ENCODE measurements at regions not wholly inside any gene's neighbourhood (a gene's known extent, or its start where the extent isn't known, plus 50 kb on each side); places are given as distances from the start of the nearest gene placed in this dataset.

- DNase-seq (ENCODE audit: low spot score) = no peak
- no peak overlapping the region for H3K27ac ChIP-seq
- ChIA-PET POLR2A (ENCODE audit: low non-redundant PET) (no interaction called here), CTCF (interaction anchor here (1.5 kb wide), 2 partner anchors 11 to 18 kb away, joined by 6 to 8 read pairs; no protein-coding TSS in a partner anchor)
- no peak for TF ChIP-seq CTCF (conservative IDR thresholded peaks at IDR 0.05; ENCODE audit: low read depth)
Observed at GRCh38 chr6:100096936-100097335, 102.9 kb upstream of the MCHR2 start.

- POLR2A ChIA-PET (ENCODE audit: low non-redundant PET) = no interaction called here
- TF ChIP-seq CTCF (conservative IDR thresholded peaks at IDR 0.05; ENCODE audit: low read depth) = no peak
Observed at GRCh38 chr6:100096341-100096740, 102.3 kb upstream of the MCHR2 start.

GRCh38 chr6:100093405-100093804, 99.4 kb upstream of the MCHR2 start:
- H3K27ac ChIP-seq = no peak overlapping the region
- no peak for DNase-seq (ENCODE audit: low spot score)
- ChIA-PET POLR2A (ENCODE audit: low non-redundant PET) (no interaction called here), CTCF (no interaction called here)
- TF ChIP-seq CTCF (conservative IDR thresholded peaks at IDR 0.05; ENCODE audit: low read depth) = no peak

More at GRCh38 chr6:100096341-100096740, 102.3 kb upstream of the MCHR2 start:
- CTCF ChIA-PET = no interaction called here
- DNase-seq (ENCODE audit: low spot score) = no peak
- H3K27ac ChIP-seq = no peak overlapping the region

- ChIA-PET CTCF (interaction anchor here (1.2 kb wide), 1 partner anchor 220 kb away, joined by 5 read pairs; no protein-coding TSS in a partner anchor), POLR2A (ENCODE audit: low non-redundant PET) (no interaction called here)
- no peak for TF ChIP-seq CTCF (conservative IDR thresholded peaks at IDR 0.05; ENCODE audit: low read depth)
- no peak overlapping the region for H3K27ac ChIP-seq
- peak; percentile 34 for DNase-seq (ENCODE audit: low spot score)
Observed at GRCh38 chr6:100088009-100088408, 94.0 kb upstream of the MCHR2 start.

GRCh38 chr6:100084991-100085364, 91.0 kb upstream of the MCHR2 start:
- H3K27ac ChIP-seq = no peak overlapping the region
- ChIA-PET POLR2A (ENCODE audit: low non-redundant PET) (no interaction called here), CTCF (interaction anchor here (1.6 kb wide), 1 partner anchor 15 kb away, joined by 4 read pairs; no protein-coding TSS in a partner anchor)
- no peak for TF ChIP-seq CTCF (conservative IDR thresholded peaks at IDR 0.05; ENCODE audit: low read depth)
- DNase-seq (ENCODE audit: low spot score) = no peak

GRCh38 chr6:100084316-100084990, 90.4 kb upstream of the MCHR2 start:
- ChIA-PET CTCF (interaction anchor here (1.6 kb wide), 1 partner anchor 16 kb away, joined by 4 read pairs; no protein-coding TSS in a partner anchor), POLR2A (ENCODE audit: low non-redundant PET) (no interaction called here)
- no peak for DNase-seq (ENCODE audit: low spot score)
- no peak for TF ChIP-seq CTCF (conservative IDR thresholded peaks at IDR 0.05; ENCODE audit: low read depth)
- H3K27ac ChIP-seq = no peak overlapping the region
